ENCODE measurements at regions not wholly inside any gene's neighbourhood (a gene's known extent, or its start where the extent isn't known, plus 50 kb on each side); places are given as distances from the start of the nearest gene placed in this dataset.
A peak's percentile ranks its signal among the peaks of the same experiment; 100 is the strongest.

DNA sequence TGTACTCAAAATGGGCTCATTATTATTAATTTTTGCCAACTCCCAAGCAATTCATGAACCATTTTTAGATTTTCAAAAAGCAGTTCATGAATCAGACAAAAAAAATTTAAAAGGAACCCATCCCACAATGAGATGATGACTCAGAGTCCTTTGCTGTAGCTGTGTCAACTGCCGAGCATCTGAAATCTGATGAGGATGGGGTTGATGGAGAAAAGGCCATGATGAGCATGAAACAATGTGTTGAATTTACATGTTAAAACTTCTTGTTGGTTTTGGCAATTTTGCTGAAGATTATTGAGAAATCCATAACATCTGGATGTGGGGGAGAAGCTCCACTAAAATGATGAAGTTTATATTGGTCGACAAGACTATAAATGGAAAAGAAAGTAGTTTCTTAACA, 378.0 kb downstream of the FOXG1 start:
- intact Hi-C loops (cut with micrococcal nuclease) (no loop called here), dilution Hi-C loops (cut with HindIII; ENCODE audit: low sequenced_read_pairs, unreplicated experiment) (no loop called here), in situ Hi-C loops (cut with MboI; ENCODE audit: low sequenced_read_pairs) (no loop called here)
- Histone ChIP-seq H4K5ac (ENCODE audit: low read depth, low read length) (no peak overlapping the region), H3K23ac (ENCODE audit: low read depth, low read length) (no peak overlapping the region), H3K18ac (ENCODE audit: low read depth, low read length) (0 out of 2 replicates have a peak overlapping the region, but pooled peaks have one; percentile 37), H3K4me3 (ENCODE audit: insufficient read depth, low read depth, low read length) (no peak overlapping the region), H2BK20ac (ENCODE audit: low read depth, low read length) (no peak overlapping the region), H3K56ac (ENCODE audit: extremely low read depth, insufficient read depth, low read length) (no peak overlapping the region), H3K14ac (replicated peaks; ENCODE audit: low read depth, low read length) (no peak overlapping the region), H3K4me1 (ENCODE audit: control insufficient read depth, insufficient read depth, low read length) (no peaks in the 10 kb centered on the region), H3K36me3 (ENCODE audit: control insufficient read depth, insufficient read depth, low read length) (no peaks in the 10 kb centered on the region), H3K4ac (ENCODE audit: low read depth, low read length) (no peak overlapping the region), H2AK5ac (ENCODE audit: low read depth, low read length) (no peak overlapping the region), H3K27ac (ENCODE audit: insufficient read depth, low read length) (peak overlapping the region; percentile 51; the same call in 1 of the 2 replicates), H2AK9ac (replicated peaks; ENCODE audit: low read depth, low read length, poor library complexity) (no peak overlapping the region), H2BK120ac (ENCODE audit: low read depth, low read length) (no peak overlapping the region), H3K9me3 (ENCODE audit: control insufficient read depth, insufficient read depth, low read length) (no peaks in the 10 kb centered on the region), H2BK5ac (ENCODE audit: low read depth, low read length, poor library complexity, severe bottlenecking) (peak overlapping the region; percentile 48), H4K91ac (ENCODE audit: insufficient read depth, low read depth, low read length) (no peak overlapping the region), H4K8ac (ENCODE audit: low read depth in 2 of 2, low read length in 2 of 2) (no peak overlapping the region; a peak in 1 of 4 replicates), H2BK15ac (ENCODE audit: low read depth, low read length) (no peak overlapping the region), H3K9ac (ENCODE audit: low read depth, low read length) (no peak overlapping the region), H4K20me1 (ENCODE audit: insufficient read depth, low read length) (no peaks in the 10 kb centered on the region), H2AFZ (replicated peaks; ENCODE audit: low read length, poor library complexity) (no peak overlapping the region), H3K9me1 (ENCODE audit: insufficient read depth, low read length) (no peaks in the 10 kb centered on the region), H3K79me1 (ENCODE audit: low read depth in 1 of 2, low read length in 2 of 2) (no peaks in the 10 kb centered on the region), H3K27me3 (ENCODE audit: control insufficient read depth, insufficient read depth, low read length) (no peaks in the 10 kb centered on the region), H3K4me2 (ENCODE audit: low read depth, low read length) (peak overlapping the region; percentile 43; the same call in 1 of the 2 replicates)
- ATAC-seq (ENCODE audit: low read depth): peak; percentile 97
- WGBS, 2 experiments (ENCODE audit: extremely low coverage in 2 of 2, insufficient read length in 1 of 2): no CpG with 5 or more reads among the region's 2 CpGs
- BruUV-seq (replicated peaks): no TSS peak
- TF ChIP-seq FOS (IDR thresholded peaks at IDR 0.05; ENCODE audit: low read depth, low read length) (peak; percentile 88), CHD1 (IDR thresholded peaks at IDR 0.05; ENCODE audit: low read depth, low read length) (no peak), BHLHE40 (IDR thresholded peaks at IDR 0.05; ENCODE audit: low read depth, low read length) (no peak), SMC3 (IDR thresholded peaks at IDR 0.05; ENCODE audit: low read depth, low read length) (no peak), CEBPB (IDR thresholded peaks at IDR 0.05; ENCODE audit: low read depth, low read length) (peak; percentile 52; the same call in 1 of the 2 replicates), NFE2L2 (IDR thresholded peaks at IDR 0.05; ENCODE audit: low read depth, low read length) (0 out of 2 replicates have a peak, but pooled peaks have one; percentile 6), RCOR1 (IDR thresholded peaks at IDR 0.05; ENCODE audit: insufficient replicate concordance, low read length) (peak; percentile 25), MAFK (IDR thresholded peaks at IDR 0.05; ENCODE audit: low read depth, low read length) (no peak), POLR2A (IDR thresholded peaks at IDR 0.05; ENCODE audit: low read depth, low read length) (no peak), RFX5 (IDR thresholded peaks at IDR 0.05; ENCODE audit: low read depth, low read length) (no peak), MAZ (IDR thresholded peaks at IDR 0.05; ENCODE audit: borderline replicate concordance, low read depth, low read length) (no peak), MXI1 (IDR thresholded peaks at IDR 0.05; ENCODE audit: borderline replicate concordance, low read depth, low read length) (no peak)
- TF ChIP-seq, protein P1, sequence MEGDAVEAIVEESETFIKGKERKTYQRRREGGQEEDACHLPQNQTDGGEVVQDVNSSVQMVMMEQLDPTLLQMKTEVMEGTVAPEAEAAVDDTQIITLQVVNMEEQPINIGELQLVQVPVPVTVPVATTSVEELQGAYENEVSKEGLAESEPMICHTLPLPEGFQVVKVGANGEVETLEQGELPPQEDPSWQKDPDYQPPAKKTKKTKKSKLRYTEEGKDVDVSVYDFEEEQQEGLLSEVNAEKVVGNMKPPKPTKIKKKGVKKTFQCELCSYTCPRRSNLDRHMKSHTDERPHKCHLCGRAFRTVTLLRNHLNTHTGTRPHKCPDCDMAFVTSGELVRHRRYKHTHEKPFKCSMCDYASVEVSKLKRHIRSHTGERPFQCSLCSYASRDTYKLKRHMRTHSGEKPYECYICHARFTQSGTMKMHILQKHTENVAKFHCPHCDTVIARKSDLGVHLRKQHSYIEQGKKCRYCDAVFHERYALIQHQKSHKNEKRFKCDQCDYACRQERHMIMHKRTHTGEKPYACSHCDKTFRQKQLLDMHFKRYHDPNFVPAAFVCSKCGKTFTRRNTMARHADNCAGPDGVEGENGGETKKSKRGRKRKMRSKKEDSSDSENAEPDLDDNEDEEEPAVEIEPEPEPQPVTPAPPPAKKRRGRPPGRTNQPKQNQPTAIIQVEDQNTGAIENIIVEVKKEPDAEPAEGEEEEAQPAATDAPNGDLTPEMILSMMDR (conservative IDR thresholded peaks at IDR 0.05; ENCODE audit: low read depth, low read length): no peak
- TF ChIP-seq, protein P2, sequence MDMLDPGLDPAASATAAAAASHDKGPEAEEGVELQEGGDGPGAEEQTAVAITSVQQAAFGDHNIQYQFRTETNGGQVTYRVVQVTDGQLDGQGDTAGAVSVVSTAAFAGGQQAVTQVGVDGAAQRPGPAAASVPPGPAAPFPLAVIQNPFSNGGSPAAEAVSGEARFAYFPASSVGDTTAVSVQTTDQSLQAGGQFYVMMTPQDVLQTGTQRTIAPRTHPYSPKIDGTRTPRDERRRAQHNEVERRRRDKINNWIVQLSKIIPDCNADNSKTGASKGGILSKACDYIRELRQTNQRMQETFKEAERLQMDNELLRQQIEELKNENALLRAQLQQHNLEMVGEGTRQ (IDR thresholded peaks at IDR 0.05; ENCODE audit: low read depth, low read length): no peak
- peak; percentile 99 for DNase-seq
- CTCF ChIA-PET: no interaction called here
- POLR2A ChIA-PET (ENCODE audit: unreplicated experiment): no interaction called here

All from IMR-90 (cell line).